CD4-positive, alpha-beta T cell (primary cell): ENCODE measurements at regions not wholly inside any gene's neighbourhood (a gene's known extent, or its start where the extent isn't known, plus 50 kb on each side); places are given as distances from the start of the nearest gene placed in this dataset.
"Not testable (repeated sequence)": the region's sequence is repeated elsewhere in the genome, so short reads cannot be mapped to it uniquely, and the experiment has no call there.

Experiments
- ATAC-seq: fragments of 200-7000 bp; cut with Tn5 transposase; one replicate; pipeline ENCODE4 v1.10.0; 2022; ENCODE audit warnings: mild to moderate bottlenecking; ENCODE audit not compliant: poor library complexity
- CTCF ChIA-PET: fragments of 350-600 bp; sonication (Branson Sonifier 250); formaldehyde crosslinking; loops from one replicate; lab custom pipeline; 2021; ENCODE audit warnings: antibody characterized with exemption, inconsistent platforms; lab: Charles Lee
- POLR2A ChIA-PET: fragments of 350-600 bp; sonication (Branson Sonifier 250); formaldehyde crosslinking; loops from one replicate; lab custom pipeline; 2021; ENCODE audit warnings: antibody characterized with exemption, inconsistent platforms; lab: Charles Lee
- DNase-seq, 14 experiments: peaks; one replicate each; pipeline ENCODE4 v3.0.0-alpha.2; 2013 to 2020; ENCODE audit warnings: mixed read lengths in 2 of 14
- H3K27ac ChIP-seq, 2 donors: one replicate each; pipeline versions ENCODE4 v1.5.1 to v1.7.0; 2013; ENCODE audit warnings: low read length in 2 of 2, low read depth in 1 of 2, mild to moderate bottlenecking in 1 of 2
- H3K27me3 ChIP-seq, 2 experiments: 1 replicate in 1 of 2; 2 replicates in 1 of 2; pipeline versions ENCODE4 v1.6.1 to v1.7.0; 2013; ENCODE audit warnings: low read length in 2 of 2, control low read depth in 1 of 2, mild to moderate bottlenecking in 1 of 2, moderate library complexity in 1 of 2; ENCODE audit not compliant: insufficient read depth in 2 of 2, control insufficient read depth in 1 of 2
- H3K36me3 ChIP-seq: one replicate; pipeline ENCODE4 v1.6.1; 2013; ENCODE audit warnings: low read length, control low read depth; ENCODE audit not compliant: insufficient read depth
- H3K4me1 ChIP-seq: one replicate; pipeline ENCODE4 v1.6.1; 2013; ENCODE audit warnings: low read length, control low read depth; ENCODE audit not compliant: insufficient read depth
- H3K4me3 ChIP-seq: one replicate; pipeline ENCODE4 v1.5.1; 2013; ENCODE audit warnings: mild to moderate bottlenecking, low read length, moderate library complexity
- H3K9me3 ChIP-seq, 2 experiments: 1 replicate in 1 of 2; 2 replicates in 1 of 2; pipeline versions ENCODE4 v1.6.1 to v1.7.0; 2013; ENCODE audit warnings: low read length in 2 of 2, mild to moderate bottlenecking in 2 of 2, control low read depth in 1 of 2, moderate library complexity in 1 of 2; ENCODE audit not compliant: control insufficient read depth in 1 of 2, insufficient read depth in 1 of 2
- H3K27ac Mint-ChIP-seq: one replicate; pipeline ENCODE4 v1.8.0; 2020; ENCODE audit warnings: mixed read lengths
- H3K27me3 Mint-ChIP-seq: one replicate; pipeline ENCODE4 v1.8.0; 2021; ENCODE audit warnings: mixed read lengths
- H3K36me3 Mint-ChIP-seq: one replicate; pipeline ENCODE4 v1.8.0; 2021; ENCODE audit warnings: low read depth, mixed read lengths
- H3K4me1 Mint-ChIP-seq: one replicate; pipeline ENCODE4 v1.8.0; 2021; ENCODE audit warnings: low read depth, mixed read lengths
- H3K4me3 Mint-ChIP-seq: one replicate; pipeline ENCODE4 v1.8.0; 2020; ENCODE audit warnings: mild to moderate bottlenecking, mixed read lengths
- H3K9me3 Mint-ChIP-seq: one replicate; pipeline ENCODE4 v1.8.0; 2020; ENCODE audit warnings: mixed read lengths
- intact Hi-C, 2 experiments: fragments of 100-400 bp; cut with DNase I in 1 of 2; cut with micrococcal nuclease in 1 of 2; formaldehyde crosslinking; loops; one replicate each; pipeline versions ENCODE4 v1.15.1 to v1.9.0; 2023 to 2025; cut with DNase I, micrococcal nuclease
- TF ChIP-seq, protein P1 (sequence below): fragments of 200-600 bp; IDR thresholded peaks from one replicate; pipeline ENCODE4 v1.8.0; 2022; ENCODE audit warnings: antibody characterized with exemption, mild to moderate bottlenecking

- TF ChIP-seq, protein P1, sequence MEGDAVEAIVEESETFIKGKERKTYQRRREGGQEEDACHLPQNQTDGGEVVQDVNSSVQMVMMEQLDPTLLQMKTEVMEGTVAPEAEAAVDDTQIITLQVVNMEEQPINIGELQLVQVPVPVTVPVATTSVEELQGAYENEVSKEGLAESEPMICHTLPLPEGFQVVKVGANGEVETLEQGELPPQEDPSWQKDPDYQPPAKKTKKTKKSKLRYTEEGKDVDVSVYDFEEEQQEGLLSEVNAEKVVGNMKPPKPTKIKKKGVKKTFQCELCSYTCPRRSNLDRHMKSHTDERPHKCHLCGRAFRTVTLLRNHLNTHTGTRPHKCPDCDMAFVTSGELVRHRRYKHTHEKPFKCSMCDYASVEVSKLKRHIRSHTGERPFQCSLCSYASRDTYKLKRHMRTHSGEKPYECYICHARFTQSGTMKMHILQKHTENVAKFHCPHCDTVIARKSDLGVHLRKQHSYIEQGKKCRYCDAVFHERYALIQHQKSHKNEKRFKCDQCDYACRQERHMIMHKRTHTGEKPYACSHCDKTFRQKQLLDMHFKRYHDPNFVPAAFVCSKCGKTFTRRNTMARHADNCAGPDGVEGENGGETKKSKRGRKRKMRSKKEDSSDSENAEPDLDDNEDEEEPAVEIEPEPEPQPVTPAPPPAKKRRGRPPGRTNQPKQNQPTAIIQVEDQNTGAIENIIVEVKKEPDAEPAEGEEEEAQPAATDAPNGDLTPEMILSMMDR, result no peak
- CTCF ChIA-PET, result no interaction called here
Measured at GRCh38 chr10:94150541-94151184, 156.9 kb downstream of the PLCE1 start.

DNA sequence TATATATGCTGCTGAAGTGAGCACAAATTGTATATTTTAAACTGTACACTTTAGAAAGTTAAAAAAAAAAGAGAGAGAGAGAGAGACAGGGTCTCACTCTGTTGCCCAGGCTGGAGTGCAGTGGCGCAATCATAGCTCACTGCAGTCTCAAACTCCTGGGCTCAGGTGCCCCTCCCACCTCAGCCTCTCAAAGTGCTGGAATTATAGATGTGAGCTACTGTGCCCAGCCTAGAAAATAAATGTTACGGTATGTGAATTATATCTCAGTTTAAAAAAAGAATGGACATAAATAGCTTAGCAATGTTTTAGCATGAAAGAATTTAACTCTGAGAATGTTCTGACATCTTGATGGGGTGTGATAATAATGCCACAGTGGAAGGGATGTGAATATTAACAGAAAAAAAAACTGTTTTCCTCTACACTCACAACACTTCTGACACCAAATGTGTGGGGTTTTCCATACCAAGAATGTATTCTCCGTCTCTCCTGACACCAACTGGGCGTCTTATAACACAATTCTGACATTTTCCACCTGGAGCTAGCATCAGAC, 162.1 kb downstream of the PLCE1 start:
- no peak overlapping the region for H3K4me3 Mint-ChIP-seq
- H3K9me3 ChIP-seq, result no peaks in the 10 kb centered on the region
- H3K9me3 Mint-ChIP-seq, result no peaks in the 10 kb centered on the region
- H3K27ac ChIP-seq, result no peak overlapping the region
- no peaks in the 10 kb centered on the region for H3K4me1 Mint-ChIP-seq
- no peak overlapping the region for H3K27ac Mint-ChIP-seq
- intact Hi-C loops, result no loop called here
- H3K27me3 ChIP-seq, result no peaks in the 10 kb centered on the region
- no peak overlapping the region for H3K4me3 ChIP-seq
- CTCF ChIA-PET, result no interaction called here
- POLR2A ChIA-PET, result no interaction called here
- no peaks in the 10 kb centered on the region for H3K36me3 ChIP-seq
- no peak for DNase-seq
- H3K27me3 Mint-ChIP-seq, result no peaks in the 10 kb centered on the region
- TF ChIP-seq, protein P1, result no peak
- no peak for ATAC-seq
- no peaks in the 10 kb centered on the region for H3K36me3 Mint-ChIP-seq
- no peaks in the 10 kb centered on the region for H3K4me1 ChIP-seq

More at GRCh38 chr10:94150541-94151184, 156.9 kb downstream of the PLCE1 start:
- no peak overlapping the region for H3K27ac ChIP-seq
- H3K4me1 ChIP-seq, result no peaks in the 10 kb centered on the region
- no peak for DNase-seq
- POLR2A ChIA-PET, result no interaction called here
- H3K4me3 ChIP-seq, result no peak overlapping the region
- Mint-ChIP-seq H3K27ac (no peak overlapping the region), H3K36me3 (no peaks in the 10 kb centered on the region), H3K4me1 (no peaks in the 10 kb centered on the region), H3K27me3 (peaks cover 20% of the 10 kb centered on the region), H3K9me3 (no peaks in the 10 kb centered on the region), H3K4me3 (no peak overlapping the region)
- peaks cover 0 to 2% of the 10 kb centered on the region in 2 experiments for H3K27me3 ChIP-seq
- H3K36me3 ChIP-seq, result no peaks in the 10 kb centered on the region
- ATAC-seq, result no peak
- no peaks in the 10 kb centered on the region for H3K9me3 ChIP-seq
- intact Hi-C loops, result no loop called here

- no peaks in the 10 kb centered on the region for H3K36me3 ChIP-seq
- no peak overlapping the region for H3K4me3 Mint-ChIP-seq
- no peak overlapping the region for H3K4me3 ChIP-seq
- TF ChIP-seq, protein P1, result no peak
- H3K27me3 ChIP-seq, result no peaks in the 10 kb centered on the region
- POLR2A ChIA-PET, result no interaction called here
- H3K9me3 Mint-ChIP-seq, result no peaks in the 10 kb centered on the region
- no peaks in the 10 kb centered on the region for H3K4me1 ChIP-seq
- DNase-seq (no peak), ATAC-seq (no peak)
- H3K4me1 Mint-ChIP-seq, result no peaks in the 10 kb centered on the region
- no peak overlapping the region for H3K27ac ChIP-seq
- no peaks in the 10 kb centered on the region for H3K27me3 Mint-ChIP-seq
- H3K9me3 ChIP-seq, result no peaks in the 10 kb centered on the region
- CTCF ChIA-PET, result no interaction called here
- no peak overlapping the region for H3K27ac Mint-ChIP-seq
- H3K36me3 Mint-ChIP-seq, result no peaks in the 10 kb centered on the region
- intact Hi-C loops, result no loop called here
Measured at GRCh38 chr10:94156453-94156852, 162.7 kb downstream of the PLCE1 start.

- H3K27me3 Mint-ChIP-seq, H3K27ac ChIP-seq, H3K9me3 ChIP-seq, intact Hi-C loops, H3K4me1 ChIP-seq, H3K27ac Mint-ChIP-seq, H3K9me3 Mint-ChIP-seq, H3K36me3 Mint-ChIP-seq, ATAC-seq, H3K36me3 ChIP-seq, H3K4me3 ChIP-seq, H3K4me3 Mint-ChIP-seq, H3K27me3 ChIP-seq, CTCF ChIA-PET, POLR2A ChIA-PET, H3K4me1 Mint-ChIP-seq, DNase-seq: not testable (repeated sequence)
Measured at GRCh38 chr10:94165158-94165611, 171.5 kb downstream of the PLCE1 start.
